ENCODE measurements at regions not wholly inside any gene's neighbourhood (a gene's known extent, or its start where the extent isn't known, plus 50 kb on each side); places are given as distances from the start of the nearest gene placed in this dataset.
"Not testable (repeated sequence)": the region's sequence is repeated elsewhere in the genome, so short reads cannot be mapped to it uniquely, and the experiment has no call there.

DNA sequence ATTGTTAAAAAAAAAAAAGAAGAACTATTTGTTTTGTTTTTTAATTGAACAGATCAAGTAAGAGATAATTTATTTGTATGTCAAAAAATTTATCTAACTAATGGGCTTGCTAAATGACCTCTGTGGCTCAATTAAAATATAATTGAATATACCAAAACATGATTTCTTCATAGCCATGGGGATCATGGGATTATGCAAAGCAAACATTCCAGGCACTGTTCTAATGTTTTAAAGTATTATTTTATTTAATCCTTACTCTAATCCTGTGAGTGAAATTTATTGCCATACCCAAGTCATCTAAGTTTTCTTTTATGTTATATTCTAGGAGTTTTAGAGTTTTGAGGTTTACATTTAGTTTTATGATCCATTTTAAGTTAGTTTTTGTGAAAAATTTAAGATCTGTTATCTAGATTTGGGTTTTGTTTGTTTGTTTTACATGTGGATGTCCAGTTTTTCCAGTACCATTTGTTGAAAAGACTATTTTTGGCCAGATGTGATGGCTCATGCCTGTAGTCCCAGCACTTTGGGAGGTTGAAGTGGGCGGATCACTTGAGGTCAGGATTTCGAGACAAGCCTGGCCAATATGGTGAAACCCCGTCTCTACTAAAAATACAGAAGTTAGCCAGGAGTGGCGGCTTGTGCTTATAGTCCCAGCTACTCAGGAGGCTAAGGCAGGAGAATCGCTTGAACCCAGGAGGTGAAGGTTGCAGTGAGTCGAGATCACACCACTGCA lies 52.3 kb upstream of the CNOT10 start:
- no peaks in the 10 kb centered on the region for H3K36me3 ChIP-seq (ENCODE audit: control insufficient read depth in 1 of 2, insufficient read depth in 2 of 2, low read length in 2 of 2)
- H3K27me3 ChIP-seq (ENCODE audit: insufficient read depth, low read length), result no peaks in the 10 kb centered on the region

DNA sequence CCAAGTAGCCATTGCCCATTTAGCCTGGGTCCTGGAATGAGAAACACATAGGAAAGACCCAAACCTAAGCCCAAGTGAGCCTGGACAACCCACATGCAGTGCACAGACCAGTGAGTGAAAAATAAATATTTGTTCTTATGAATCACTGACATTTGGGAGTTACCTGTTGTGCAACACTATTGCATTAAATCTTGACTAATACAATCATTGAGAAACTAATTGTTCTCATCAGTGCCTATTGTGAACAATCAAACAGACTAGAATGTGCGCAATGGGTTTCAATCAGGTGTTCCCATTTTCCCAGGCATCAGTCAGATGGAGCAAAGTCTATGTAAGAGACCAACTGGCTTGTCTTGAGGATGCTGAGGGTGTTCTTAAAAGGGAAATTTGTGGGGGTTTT lies 54.7 kb upstream of the CNOT10 start:
- no peak overlapping the region for H4K8ac ChIP-seq (ENCODE audit: low read depth, low read length)
- no peak overlapping the region for H2BK5ac ChIP-seq (ENCODE audit: low read depth, low read length, poor library complexity)
- no peaks in the 10 kb centered on the region for H3K79me1 ChIP-seq (ENCODE audit: low read length)
- no peak overlapping the region for H4K91ac ChIP-seq (ENCODE audit: low read depth, low read length)
- no peak overlapping the region for H2AK5ac ChIP-seq (ENCODE audit: low read length)
- no peak overlapping the region for H3K4me2 ChIP-seq (ENCODE audit: low read length)
- no peak overlapping the region for H3K23ac ChIP-seq (ENCODE audit: low read length)
- no peak overlapping the region for H3K14ac ChIP-seq (ENCODE audit: low read length)
- H3K27me3 ChIP-seq (ENCODE audit: insufficient read depth, low read length), result no peaks in the 10 kb centered on the region
- no peak overlapping the region for H3K9ac ChIP-seq (ENCODE audit: low read length)
- peak in 1 of 2 donors; percentile 57 for DNase-seq
- H3K36me3 ChIP-seq (ENCODE audit: control insufficient read depth in 1 of 2, insufficient read depth in 2 of 2, low read length in 2 of 2), result no peaks in the 10 kb centered on the region
- H3K9me3 ChIP-seq (ENCODE audit: insufficient read depth, low read depth, low read length), result no peaks in the 10 kb centered on the region
- no peaks in the 10 kb centered on the region for H3K79me2 ChIP-seq (ENCODE audit: control insufficient read depth, insufficient read depth, low read length, poor library complexity)
- no peak overlapping the region for H3K27ac ChIP-seq (ENCODE audit: low read depth, low read length)
- WGBS (ENCODE audit: extremely low coverage, insufficient coverage, insufficient read length), result no CpG with 5 or more reads among the region's 1 CpG
- no peak overlapping the region for H3K4ac ChIP-seq (ENCODE audit: low read depth, low read length)
- no peak overlapping the region for H2AFZ ChIP-seq (ENCODE audit: insufficient read depth, low read length, poor library complexity)
- H3K4me3 ChIP-seq (ENCODE audit: low read depth, low read length), result no peak overlapping the region
- H3K4me1 ChIP-seq (ENCODE audit: control insufficient read depth in 1 of 2, insufficient read depth in 2 of 2, low read length in 2 of 2), result no peaks in the 10 kb centered on the region
- no peak overlapping the region for H4K12ac ChIP-seq (ENCODE audit: low read depth, low read length)
- no peak overlapping the region for H3K18ac ChIP-seq (ENCODE audit: low read length)
- no peak overlapping the region for H2BK12ac ChIP-seq (ENCODE audit: low read length)
- H2BK120ac ChIP-seq (ENCODE audit: insufficient read depth, low read length, poor library complexity), result no peak overlapping the region

More for the DNA sequence above, 52.3 kb upstream of the CNOT10 start:
- no peak overlapping the region for H4K91ac ChIP-seq (ENCODE audit: low read depth, low read length)
- H3K4me3 ChIP-seq (ENCODE audit: low read depth, low read length), result no peak overlapping the region
- H3K79me2 ChIP-seq (ENCODE audit: control insufficient read depth, insufficient read depth, low read length, poor library complexity), result no peaks in the 10 kb centered on the region
- no peak overlapping the region for H3K27ac ChIP-seq (ENCODE audit: low read depth, low read length)
- H3K4ac ChIP-seq (ENCODE audit: low read depth, low read length), result no peak overlapping the region
- no peak overlapping the region for H2BK12ac ChIP-seq (ENCODE audit: low read length)
- H3K9me3 ChIP-seq (ENCODE audit: insufficient read depth, low read depth, low read length), result no peaks in the 10 kb centered on the region
- no peaks in the 10 kb centered on the region for H3K4me1 ChIP-seq (ENCODE audit: control insufficient read depth in 1 of 2, insufficient read depth in 2 of 2, low read length in 2 of 2)
- H3K9ac ChIP-seq (ENCODE audit: low read length), result no peak overlapping the region
- H2BK120ac ChIP-seq (ENCODE audit: insufficient read depth, low read length, poor library complexity), result no peak overlapping the region
- no peak overlapping the region for H3K18ac ChIP-seq (ENCODE audit: low read length)
- H3K79me1 ChIP-seq (ENCODE audit: low read length), result no peaks in the 10 kb centered on the region
- H2BK5ac ChIP-seq (ENCODE audit: low read depth, low read length, poor library complexity), result no peak overlapping the region
- H3K14ac ChIP-seq (ENCODE audit: low read length), result no peak overlapping the region
- no peak overlapping the region for H2AK5ac ChIP-seq (ENCODE audit: low read length)
- no peak overlapping the region for H4K12ac ChIP-seq (ENCODE audit: low read depth, low read length)
- DNase-seq, result no peak
- WGBS (ENCODE audit: extremely low coverage, insufficient coverage, insufficient read length), result no CpG with 5 or more reads among the region's 6 CpGs
- no peak overlapping the region for H2AFZ ChIP-seq (ENCODE audit: insufficient read depth, low read length, poor library complexity)
- H3K4me2 ChIP-seq (ENCODE audit: low read length), result no peak overlapping the region
- H4K8ac ChIP-seq (ENCODE audit: low read depth, low read length), result no peak overlapping the region
- H3K23ac ChIP-seq (ENCODE audit: low read length), result no peak overlapping the region

DNA sequence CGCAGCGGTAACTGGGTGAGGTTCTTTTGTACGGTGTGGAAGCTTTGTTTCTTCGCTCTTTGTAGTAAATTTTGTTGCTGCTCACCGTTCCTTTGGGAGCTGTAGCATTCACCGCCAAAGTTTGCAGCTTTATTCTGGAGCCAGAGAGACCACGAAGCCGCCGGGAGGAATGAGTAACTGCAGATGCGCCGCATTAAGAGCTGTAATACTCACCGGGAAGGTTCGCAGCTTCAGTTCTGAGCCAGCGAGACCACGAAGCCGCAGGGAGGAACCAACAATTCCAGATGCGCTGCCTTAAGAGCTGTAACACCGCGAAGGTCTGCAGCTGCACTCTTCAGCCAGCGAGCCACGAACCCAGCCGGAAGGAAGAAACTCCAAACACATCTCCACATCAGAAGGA lies 56.0 kb upstream of the DYNC1LI1 start:
- no peak for DNase-seq

DNA sequence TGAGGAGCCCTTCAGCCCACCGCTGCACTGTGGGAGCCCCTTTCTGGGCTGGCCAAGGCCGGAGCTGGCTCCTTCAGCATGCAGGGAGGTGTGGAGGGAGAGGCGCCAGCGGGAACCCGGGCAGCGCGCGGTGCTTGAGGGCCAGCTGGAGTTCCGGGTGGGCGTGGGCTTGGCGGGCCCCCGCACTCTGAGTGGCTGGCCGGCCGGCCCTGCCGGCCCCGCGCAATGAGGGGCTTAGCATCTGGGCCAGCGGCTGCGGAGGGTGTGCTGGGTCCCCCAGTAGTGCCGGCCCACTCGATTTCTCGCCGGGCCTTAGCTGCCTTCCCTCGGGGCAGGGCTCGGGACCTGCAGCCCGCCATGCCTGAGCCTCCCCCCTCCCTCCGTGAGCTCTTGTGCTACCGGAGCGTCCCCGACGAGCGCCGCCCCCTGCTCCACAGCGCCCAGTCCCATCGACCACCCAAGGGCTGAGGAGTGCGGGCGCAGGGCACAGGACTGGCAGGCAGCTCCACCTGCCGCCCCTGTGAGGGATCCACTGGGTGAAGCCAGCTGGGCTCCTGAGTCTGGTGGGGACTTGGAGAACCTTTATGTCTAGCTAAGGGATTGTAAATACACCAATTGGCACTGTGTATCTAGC lies 55.0 kb upstream of the DYNC1LI1 start:
- not testable (repeated sequence) for DNase-seq; H3K14ac ChIP-seq (ENCODE audit: low read length); H4K91ac ChIP-seq (ENCODE audit: low read depth, low read length); H2BK5ac ChIP-seq (ENCODE audit: low read depth, low read length, poor library complexity); H3K9me3 ChIP-seq (ENCODE audit: insufficient read depth, low read depth, low read length); H2AK5ac ChIP-seq (ENCODE audit: low read length); H4K8ac ChIP-seq (ENCODE audit: low read depth, low read length); H3K23ac ChIP-seq (ENCODE audit: low read length); H3K4me3 ChIP-seq (ENCODE audit: low read depth, low read length); H3K79me2 ChIP-seq (ENCODE audit: control insufficient read depth, insufficient read depth, low read length, poor library complexity); H2BK120ac ChIP-seq (ENCODE audit: insufficient read depth, low read length, poor library complexity); H3K9ac ChIP-seq (ENCODE audit: low read length); H3K4me1 ChIP-seq (ENCODE audit: control insufficient read depth in 1 of 2, insufficient read depth in 2 of 2, low read length in 2 of 2); H2BK12ac ChIP-seq (ENCODE audit: low read length); H3K27ac ChIP-seq (ENCODE audit: low read depth, low read length); H3K79me1 ChIP-seq (ENCODE audit: low read length); H3K4me2 ChIP-seq (ENCODE audit: low read length); H2AFZ ChIP-seq (ENCODE audit: insufficient read depth, low read length, poor library complexity); H3K27me3 ChIP-seq (ENCODE audit: insufficient read depth, low read length); H4K12ac ChIP-seq (ENCODE audit: low read depth, low read length); H3K4ac ChIP-seq (ENCODE audit: low read depth, low read length); H3K18ac ChIP-seq (ENCODE audit: low read length); H3K36me3 ChIP-seq (ENCODE audit: control insufficient read depth in 1 of 2, insufficient read depth in 2 of 2, low read length in 2 of 2)
- no CpG with 5 or more reads among the region's 38 CpGs for WGBS (ENCODE audit: extremely low coverage, insufficient coverage, insufficient read length)

More for the DNA sequence above, 56.0 kb upstream of the DYNC1LI1 start:
- Histone ChIP-seq H4K12ac (ENCODE audit: low read depth, low read length) (no peak overlapping the region), H2AFZ (ENCODE audit: insufficient read depth, low read length, poor library complexity) (no peak overlapping the region), H4K8ac (ENCODE audit: low read depth, low read length) (no peak overlapping the region), H2BK120ac (ENCODE audit: insufficient read depth, low read length, poor library complexity) (no peak overlapping the region), H3K9ac (ENCODE audit: low read length) (no peak overlapping the region), H3K4ac (ENCODE audit: low read depth, low read length) (no peak overlapping the region), H3K4me2 (ENCODE audit: low read length) (no peak overlapping the region), H3K79me1 (ENCODE audit: low read length) (no peaks in the 10 kb centered on the region), H2BK12ac (ENCODE audit: low read length) (no peak overlapping the region), H3K36me3 (ENCODE audit: control insufficient read depth in 1 of 2, insufficient read depth in 2 of 2, low read length in 2 of 2) (no peaks in the 10 kb centered on the region), H3K14ac (ENCODE audit: low read length) (no peak overlapping the region), H2BK5ac (ENCODE audit: low read depth, low read length, poor library complexity) (no peak overlapping the region), H3K23ac (ENCODE audit: low read length) (no peak overlapping the region), H3K27me3 (ENCODE audit: insufficient read depth, low read length) (no peaks in the 10 kb centered on the region), H3K9me3 (ENCODE audit: insufficient read depth, low read depth, low read length) (no peaks in the 10 kb centered on the region), H4K91ac (ENCODE audit: low read depth, low read length) (no peak overlapping the region), H3K27ac (ENCODE audit: low read depth, low read length) (no peak overlapping the region), H2AK5ac (ENCODE audit: low read length) (no peak overlapping the region), H3K18ac (ENCODE audit: low read length) (no peak overlapping the region), H3K4me3 (ENCODE audit: low read depth, low read length) (no peak overlapping the region), H3K4me1 (ENCODE audit: control insufficient read depth in 1 of 2, insufficient read depth in 2 of 2, low read length in 2 of 2) (no peaks in the 10 kb centered on the region), H3K79me2 (ENCODE audit: control insufficient read depth, insufficient read depth, low read length, poor library complexity) (no peaks in the 10 kb centered on the region)
- no CpG with 5 or more reads among the region's 22 CpGs for WGBS (ENCODE audit: extremely low coverage, insufficient coverage, insufficient read length)

Measured in trophoblast cell (in vitro differentiated cells and primary cell).